Renal pelvis (tissue), 1 donor: ENCODE measurements at regions not wholly inside any gene's neighbourhood (a gene's known extent, or its start where the extent isn't known, plus 50 kb on each side); places are given as distances from the start of the nearest gene placed in this dataset.
"Not testable (repeated sequence)": the region's sequence is repeated elsewhere in the genome, so short reads cannot be mapped to it uniquely, and the experiment has no call there.

ENCODE experiments used
- DNase-seq: peaks from one replicate; pipeline ENCODE4 v3.0.0-alpha.2; 2013

DNA sequence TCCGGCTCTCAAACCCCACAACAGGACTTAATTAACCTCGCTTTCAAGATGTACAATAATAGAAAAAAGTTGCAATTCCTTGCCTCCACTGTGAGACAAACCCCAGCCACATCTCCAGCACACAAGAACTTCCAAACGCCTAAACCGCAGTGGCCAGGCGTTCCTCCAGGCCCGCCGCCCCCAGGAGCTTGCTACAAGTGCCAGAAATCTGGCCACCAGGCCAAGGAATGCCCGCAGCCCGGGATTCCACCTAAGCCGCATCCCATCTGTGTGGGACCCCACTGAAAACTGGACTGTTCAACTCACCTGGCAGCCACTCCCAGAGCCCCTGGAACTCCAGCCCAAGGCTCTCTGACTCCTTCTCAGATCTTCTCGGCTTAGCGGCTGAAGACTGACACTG lies 262.5 kb downstream of the SMARCA2 start:
- DNase-seq: not testable (repeated sequence)

DNA sequence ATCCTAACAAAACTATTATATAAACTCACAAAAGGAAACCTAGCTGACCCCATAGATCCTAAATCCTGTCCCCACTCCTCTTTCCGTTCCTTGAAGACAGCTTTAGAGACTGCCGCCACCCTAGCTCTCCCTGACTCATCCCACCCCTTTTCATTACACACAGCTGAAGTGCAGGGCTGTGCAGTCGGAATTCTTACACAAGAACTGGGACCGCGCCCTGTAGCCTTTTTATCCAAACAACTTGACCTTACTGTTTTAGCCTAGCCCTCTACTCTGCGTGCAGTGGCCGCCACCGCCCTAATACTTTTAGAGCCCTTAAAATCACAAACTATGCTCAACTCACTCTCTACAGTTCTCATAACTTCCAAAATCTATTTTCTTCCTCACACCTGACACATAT lies 264.0 kb downstream of the SMARCA2 start:
- DNase-seq: not testable (repeated sequence)

DNA sequence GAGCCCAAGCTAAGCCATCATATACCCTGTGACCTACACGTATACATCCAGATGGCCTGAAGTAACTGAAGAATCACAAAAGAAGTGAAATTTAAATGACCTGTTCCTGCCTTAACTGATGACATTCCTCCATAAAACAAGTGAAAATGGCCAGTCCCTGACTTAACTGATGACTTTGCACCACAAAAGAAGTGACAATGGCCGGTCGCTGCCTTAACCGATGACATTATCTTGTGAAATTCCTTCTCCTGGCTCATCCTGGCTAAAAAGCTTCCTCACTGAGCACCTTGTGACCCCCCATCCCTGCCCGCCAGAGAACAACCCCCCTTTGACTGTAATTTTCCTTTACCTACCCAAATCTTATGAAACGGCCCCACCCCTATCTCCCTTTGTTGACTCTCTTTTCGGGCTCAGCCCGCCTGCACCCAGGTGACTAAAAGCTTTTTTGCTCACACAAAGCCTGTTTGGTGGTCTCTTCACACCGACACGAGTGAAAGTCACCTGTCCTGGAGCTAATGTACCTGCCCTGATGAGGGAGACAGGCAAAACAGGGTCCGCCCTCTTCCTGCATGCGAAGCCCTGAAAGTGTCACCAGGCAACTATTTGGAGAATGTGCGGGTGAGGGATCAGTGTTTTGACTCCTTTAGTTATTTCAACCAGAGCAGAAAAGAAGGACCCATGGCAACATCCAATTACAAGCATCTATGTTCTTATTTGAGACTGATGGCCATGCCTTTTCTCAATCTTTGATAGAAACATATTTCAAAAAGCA lies 266.1 kb downstream of the SMARCA2 start:
- DNase-seq: no peak

DNA sequence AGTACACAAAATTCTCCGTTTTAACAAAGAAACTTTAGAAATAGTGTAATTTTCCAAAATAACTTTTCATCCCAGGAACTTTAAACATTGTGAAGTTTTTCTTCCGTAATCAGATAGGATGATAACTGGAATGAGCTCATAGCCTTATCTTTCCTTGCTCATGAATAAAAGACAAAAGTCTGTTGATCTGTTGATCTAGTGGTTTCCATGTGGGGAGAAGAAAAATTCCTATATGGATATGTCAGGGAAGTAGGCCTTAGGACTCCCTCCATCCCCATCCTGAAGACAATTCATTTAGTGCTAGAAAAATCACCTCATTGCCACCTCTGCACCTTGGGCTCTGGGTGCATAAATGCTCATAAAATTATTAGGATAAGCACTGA lies 266.6 kb downstream of the SMARCA2 start:
- DNase-seq: no peak

DNA sequence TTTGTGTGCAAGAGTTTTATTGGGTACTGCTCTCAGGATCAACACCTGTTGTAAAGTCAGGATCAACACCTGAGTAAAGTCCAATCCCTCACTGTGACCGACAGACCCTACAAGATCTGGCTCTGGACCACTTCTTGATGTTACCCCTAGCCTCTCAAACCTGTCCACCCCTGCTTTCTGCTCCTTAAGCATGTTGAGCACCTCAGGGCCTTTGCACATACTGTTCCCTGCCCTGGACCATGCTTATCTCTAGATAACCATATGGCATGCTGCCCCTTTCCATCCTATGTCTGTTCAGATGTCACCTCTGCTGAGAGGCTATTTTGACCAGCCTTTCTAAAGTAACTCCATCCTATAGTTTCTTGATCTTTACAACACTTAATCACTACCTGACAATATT lies 269.6 kb downstream of the SMARCA2 start:
- DNase-seq: no peak

DNA sequence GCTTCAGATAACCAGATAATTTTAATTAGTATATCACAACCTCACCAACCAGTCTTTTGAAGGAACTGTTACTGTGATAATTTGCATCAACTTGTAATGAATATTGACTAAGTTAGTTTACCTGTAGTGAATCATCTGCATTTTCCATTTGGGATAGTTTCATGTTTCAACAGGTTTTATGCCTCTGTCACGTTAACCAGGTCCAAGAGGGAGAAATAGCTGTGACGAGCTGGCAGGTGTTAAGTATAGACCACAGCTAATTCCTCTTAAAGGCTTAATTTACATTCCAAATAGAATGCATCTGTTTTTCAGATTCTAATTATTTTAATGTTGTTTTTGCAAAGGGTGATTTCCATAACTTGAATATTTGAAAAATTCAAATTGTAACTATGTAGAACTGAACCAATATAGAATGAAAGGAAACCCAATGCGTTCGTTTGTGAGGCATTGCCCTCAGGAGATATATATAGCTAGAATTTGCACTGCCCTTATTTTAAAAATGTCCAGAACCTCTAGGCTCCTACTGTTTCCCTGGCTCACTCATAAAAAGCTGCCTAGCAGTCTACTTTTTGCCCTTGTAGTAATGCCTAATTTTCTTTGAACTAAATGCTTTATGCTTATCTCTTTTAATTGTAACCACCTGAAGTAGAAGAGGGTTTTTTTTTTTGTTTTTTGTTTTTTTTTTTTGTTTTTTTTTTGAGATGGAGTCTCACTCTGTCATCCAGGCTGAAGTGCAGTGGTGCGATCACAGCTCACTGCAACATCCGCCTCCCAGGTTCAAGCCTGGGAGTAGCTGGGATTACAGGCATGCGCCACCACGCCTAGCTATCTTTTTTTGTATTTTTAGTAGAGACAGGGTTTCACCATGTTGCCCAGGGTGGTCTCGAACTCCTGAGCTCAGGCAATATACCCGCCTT lies 270.5 kb downstream of the SMARCA2 start:
- no peak for DNase-seq

DNA sequence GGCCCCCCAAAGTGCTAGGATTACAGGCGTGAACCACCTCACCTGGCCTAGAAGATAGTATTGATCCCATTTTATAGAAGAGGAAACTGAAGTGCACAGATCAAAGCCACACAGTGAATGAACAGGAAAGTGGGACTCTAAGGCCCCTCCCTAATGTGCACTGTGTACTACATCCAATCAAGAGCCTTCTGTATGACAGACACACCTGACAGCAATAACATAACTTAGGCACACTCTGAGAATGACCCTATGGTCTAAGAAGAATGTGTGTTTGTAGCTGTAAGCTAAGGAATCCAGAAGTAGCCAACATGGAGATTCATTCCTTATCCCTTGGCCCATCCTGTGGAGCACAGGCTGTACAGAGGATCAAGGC lies 271.2 kb downstream of the SMARCA2 start:
- no peak for DNase-seq

DNA sequence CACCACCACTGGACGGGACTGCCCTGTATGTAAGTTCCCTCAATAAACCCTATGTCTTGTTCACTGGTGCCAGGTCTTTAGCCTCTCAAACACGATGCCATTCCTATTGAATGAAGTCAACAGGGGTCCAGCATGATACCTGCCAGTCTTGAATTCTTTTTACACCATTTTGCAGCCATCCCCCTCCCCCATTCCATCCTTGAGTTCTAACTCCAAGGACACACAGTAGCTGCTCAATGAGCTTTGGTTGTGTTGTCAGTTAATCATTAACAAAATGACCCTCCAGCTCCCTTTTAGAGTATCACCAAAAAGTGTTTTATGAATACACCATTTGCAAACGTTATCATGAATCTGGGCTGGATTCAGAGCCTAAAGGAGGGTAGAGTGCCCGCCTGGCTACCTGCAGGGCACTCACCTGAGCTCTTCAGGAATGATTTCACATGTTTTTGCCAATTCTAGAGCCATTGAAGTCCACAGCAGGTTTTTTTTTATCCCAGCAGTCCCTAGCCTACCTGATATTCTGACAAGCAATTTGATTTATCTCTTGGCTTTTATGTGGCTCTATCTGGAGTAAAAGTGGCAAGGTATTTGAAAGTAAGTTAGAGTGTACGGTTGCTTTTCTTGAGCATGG lies 271.8 kb downstream of the SMARCA2 start:
- DNase-seq: no peak

DNA sequence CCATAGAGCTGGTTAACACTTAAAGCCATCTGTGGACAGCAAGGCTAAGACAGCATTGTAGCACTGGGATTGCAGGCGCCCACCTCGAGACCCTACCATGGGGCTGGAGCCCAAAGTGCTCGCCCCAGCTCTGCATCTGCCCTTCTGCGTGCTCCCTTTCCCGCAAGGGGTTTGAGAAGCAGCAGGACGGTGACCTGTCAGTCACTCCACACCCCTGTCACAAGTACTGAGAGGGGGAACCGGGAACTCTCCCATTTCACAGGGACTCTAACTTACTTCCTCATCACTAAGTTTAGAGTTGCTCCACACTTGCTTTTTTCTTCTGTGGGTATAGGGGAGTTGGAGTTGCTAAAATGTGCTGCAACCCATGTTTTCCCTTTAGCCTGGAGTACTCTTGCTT lies 273.2 kb downstream of the SMARCA2 start:
- no peak for DNase-seq

DNA sequence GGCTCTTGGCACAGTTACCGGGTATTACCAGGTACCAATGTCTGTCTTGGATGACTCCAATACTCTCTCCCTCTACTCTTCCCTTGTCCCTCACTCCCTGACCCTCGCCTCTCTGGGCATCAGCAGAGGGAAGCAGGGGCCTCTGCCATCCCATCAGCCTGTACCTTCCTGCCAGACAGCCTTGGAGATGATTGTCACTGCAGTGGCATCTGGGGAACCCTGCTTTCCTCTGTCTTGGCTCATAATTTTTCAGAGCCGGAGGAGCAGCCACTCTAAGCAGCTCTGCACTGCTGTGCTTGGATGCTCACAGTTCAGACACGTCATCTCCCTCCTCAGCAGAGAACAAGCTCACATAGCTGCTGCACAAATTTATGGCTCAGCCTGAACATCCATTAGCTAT lies 274.1 kb downstream of the SMARCA2 start:
- DNase-seq: peak; percentile 42

DNA sequence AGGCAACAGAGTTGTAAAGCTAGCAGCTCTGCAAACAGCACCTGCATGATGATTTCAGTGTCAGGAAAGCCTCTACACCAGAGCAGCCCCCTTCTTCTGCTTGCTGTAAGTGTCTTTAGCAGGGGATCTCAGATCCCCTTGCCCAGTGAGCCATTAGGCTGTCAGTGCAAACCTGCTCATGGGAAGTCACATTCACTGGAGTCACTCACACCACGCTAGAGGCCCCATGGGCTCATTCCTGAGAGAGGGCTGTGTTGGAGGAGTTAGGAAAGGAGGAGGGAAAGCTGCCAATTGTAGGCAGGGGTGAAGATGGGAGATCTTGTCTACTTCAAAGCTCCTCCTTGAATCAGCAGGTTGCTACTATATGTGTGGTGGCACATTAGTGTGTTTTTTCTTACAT lies 275.2 kb downstream of the SMARCA2 start:
- no peak for DNase-seq

DNA sequence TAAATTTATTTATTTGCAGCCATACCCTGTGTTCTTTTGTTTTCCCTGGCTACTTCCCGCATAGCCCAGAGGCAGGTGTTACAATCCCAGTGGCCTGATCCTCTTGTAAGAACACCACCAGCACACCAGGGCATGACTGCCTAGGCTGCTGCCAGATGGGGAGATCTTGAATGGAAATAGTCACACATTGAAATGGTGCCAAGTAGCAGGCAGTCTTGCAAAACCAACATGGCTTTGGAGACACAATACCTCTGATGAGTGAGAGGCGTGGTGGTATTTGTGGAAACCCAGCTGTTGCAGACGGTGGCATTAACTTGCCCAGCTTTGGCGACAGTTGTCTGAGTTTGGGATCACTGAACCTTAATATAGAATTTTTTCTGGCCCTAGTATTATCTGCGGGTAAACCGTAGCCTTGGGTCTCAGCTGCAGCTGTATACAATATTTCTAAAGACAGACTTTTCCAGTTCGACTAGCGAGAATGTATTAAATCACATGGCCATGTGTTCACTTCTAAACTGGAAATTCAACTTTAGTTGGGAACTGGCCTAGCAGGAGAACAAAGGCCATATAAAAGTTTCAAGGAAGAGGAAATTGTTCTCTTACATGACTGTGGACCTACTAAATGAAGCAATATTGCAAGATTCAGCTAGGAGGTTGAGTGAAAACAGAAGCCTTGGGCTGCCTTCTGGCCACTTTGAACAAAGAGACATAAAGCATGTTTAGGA lies 277.0 kb downstream of the SMARCA2 start:
- DNase-seq: peak; percentile 37

DNA sequence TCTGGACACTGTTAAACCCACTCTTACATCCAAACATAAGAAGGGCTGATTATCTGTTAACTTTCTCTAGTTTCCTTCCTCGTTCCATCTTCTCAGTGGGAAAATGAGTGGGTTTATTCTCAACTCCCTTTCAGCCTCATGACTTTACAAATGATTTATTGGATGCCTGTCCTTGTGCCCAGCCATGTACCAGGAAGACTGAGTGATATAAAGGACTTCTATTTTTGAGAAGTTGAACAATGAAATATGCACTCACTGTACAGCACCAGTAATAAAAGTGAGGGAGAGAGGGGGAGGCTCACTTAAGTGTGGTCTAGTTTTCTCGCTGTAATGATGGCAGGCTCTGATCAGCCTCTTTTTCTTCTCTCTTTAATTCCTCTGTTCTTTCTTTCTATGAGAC lies 277.6 kb downstream of the SMARCA2 start:
- DNase-seq: no peak

DNA sequence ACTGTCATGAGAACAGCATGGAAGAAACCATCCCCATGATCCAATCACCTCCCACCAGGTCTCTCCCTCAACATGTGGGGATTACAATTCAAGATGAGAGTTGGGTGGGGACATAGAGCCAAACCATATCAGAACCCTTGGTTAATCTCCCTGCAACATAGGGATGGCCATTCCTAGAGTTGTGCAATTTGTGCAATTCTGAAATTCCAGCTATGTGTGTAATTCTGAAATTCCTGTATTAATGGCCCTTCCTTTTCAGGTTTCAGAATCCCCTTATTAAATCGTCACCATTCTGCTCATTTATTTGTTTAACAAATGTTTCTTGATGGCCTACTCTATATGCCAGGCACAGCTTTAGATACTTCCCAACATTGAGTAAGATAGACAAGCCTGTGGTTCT lies 282.6 kb downstream of the SMARCA2 start:
- no peak for DNase-seq

DNA sequence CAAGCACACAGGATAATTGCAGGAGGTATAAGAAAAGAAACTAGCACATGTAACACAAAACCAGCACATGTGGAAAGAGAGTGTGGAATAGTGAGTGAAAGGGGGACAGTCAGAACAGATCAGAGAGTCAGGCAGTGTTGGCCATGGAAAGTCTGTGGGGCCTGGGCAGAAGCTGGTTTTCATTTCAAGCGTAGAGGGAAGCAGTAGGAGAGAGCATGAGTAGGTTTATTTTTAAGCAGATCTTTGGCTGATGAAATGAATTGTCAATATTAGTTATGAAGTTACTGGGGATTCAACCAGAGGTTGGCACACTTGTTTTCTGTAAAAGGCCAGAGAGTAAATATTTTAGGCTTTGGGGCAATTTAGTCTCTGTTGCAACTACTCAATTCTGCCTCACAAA lies 283.1 kb downstream of the SMARCA2 start:
- DNase-seq: no peak

DNA sequence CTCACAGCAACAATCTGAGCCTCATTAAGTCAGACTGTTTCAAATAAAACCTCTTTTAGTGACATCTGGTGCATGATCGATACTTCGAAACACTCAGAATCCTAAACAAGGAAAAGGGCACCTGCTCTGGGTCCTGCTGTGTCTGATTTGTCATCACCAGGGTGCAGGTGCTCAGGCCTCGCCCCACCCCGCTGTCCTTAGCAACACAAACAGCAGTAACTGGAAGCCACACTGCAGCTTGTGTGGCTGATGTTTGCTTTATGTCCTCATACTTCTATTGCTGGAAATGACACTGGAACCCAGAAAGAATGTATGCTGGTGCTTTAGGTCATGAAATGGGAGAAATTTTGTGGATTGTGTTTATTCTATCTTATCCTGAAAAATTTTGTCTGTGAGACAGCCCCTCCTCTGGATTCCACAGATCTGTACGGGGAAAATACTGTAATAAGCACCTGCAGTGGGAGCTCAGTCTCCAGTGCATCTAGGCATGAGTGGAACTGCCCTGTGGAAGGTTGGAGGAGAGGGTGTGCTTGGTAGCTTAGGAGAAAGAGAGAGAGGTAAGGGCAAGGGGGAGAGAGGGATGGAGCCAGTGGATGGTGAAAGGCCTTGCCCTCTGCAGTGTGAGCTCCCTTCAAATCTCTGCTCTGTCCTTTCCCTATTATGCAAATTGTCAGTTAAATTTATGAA lies 284.2 kb downstream of the SMARCA2 start:
- DNase-seq: no peak

DNA sequence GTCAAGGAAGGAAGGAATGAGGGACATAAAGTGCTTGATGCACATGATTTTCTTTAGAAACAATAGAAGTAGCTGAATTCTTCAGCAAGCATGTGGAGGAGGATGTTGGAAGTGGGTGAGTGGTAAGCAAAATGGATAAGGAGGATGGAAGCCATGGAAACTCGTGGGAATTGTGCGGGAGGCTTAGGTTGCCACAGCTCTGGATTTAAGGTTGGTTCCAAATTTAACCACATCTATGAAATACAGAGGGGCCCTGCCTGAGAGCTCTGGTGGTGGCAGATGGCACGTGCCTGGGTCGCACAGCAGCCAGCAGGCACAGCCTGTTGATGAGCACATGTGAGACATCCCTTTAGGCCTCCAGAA lies 284.7 kb downstream of the SMARCA2 start:
- DNase-seq: no peak

DNA sequence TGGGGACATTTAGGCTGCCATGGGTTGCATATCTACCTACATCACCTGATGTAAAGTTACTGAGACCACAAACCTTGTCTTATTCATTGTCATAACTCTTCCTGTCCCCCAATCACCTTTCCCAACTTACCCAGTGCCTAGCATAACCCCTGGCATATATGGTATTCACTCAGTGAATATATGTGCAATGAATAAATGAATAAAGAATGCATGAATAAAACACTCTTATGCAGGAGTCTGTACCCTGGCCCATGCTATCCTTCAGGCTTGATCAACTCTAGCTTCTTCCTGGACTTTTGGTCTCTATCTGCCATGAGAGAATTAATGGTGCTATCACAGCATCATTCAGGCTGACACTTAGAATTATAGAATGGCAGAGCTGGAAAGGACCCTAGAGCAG lies 285.2 kb downstream of the SMARCA2 start:
- no peak for DNase-seq

DNA sequence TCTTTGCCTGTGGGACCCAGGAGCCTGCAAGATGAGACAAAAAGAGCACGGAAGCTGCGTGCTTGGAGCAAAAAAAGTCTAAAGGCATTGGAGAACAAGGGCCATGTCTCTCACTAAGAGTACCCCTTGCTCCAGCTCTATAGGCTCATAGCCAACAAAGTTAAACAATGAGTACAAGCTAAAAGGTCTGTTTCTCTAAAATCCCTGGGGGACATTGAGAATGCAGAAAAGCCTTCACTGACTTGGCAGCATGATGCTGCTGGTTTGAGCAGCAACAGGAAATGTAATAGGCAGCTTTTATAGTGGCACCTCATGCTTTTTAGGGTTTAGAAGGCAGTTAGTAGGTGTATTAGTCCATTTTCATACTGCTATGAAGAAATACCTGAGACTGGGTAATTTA lies 287.5 kb downstream of the SMARCA2 start:
- DNase-seq: no peak

DNA sequence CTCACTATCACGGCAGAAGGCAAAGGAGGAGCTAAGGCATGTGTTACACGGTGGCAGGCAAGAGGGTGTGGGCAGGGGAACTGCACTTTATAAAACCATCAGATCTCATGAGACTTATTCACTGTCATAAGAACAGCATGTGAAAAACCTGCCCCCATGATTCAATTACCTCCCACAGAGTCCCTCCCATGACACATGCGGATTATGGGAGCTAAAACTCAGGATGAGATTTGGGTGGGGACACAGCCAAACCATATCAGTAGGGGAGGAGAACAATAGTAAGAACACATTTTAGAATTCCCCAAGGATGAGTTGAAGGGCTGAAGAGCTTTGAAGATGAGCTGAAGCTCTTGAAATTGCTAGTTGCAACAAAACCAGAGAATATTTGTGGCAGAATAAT lies 287.9 kb downstream of the SMARCA2 start:
- no peak for DNase-seq

DNA sequence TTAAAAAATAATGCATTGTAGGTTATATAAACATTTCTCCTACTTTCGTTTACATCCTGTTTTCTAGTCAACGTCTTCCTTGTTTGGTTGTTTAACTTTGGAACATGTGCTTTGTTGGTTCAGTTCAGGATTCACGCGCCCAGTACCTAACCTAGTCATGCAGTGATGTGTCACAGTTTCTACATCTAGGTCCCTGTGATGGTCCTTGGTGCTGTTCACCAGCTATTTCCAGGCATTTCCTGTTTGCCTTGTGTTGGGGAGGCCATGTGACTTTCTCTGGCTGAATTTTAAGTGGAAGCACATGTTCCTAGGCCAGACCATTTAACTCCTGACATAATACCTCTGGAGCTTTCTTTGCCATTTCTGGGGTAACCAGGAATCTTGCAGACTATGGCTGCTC lies 292.3 kb downstream of the SMARCA2 start:
- DNase-seq: no peak

DNA sequence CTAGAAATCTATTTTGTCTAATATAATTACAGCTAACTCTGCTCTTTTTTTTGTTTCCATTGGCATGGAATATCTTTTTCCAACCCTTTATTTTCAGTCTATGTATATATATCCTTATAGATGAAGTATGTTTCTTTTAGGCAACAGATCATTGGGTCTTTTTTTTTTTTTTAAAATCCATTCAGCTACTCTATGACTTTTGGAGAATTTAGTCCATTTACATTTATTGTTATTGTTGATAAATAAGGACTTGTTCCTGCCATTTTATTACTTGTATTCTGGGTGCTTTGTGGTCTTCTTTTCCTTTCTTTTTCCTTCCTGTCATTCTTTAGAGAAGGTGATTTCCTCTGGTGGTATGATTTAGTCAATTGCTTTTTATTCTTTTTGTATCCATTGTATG lies 296.8 kb downstream of the SMARCA2 start:
- DNase-seq: no peak
